Mammary epithelial cell (primary cell): ENCODE measurements at regions not wholly inside any gene's neighbourhood (a gene's known extent, or its start where the extent isn't known, plus 50 kb on each side); places are given as distances from the start of the nearest gene placed in this dataset.

Source experiments
- CTCF ChIP-seq, 2 donors: IDR thresholded peaks in 1 of 2; conservative IDR thresholded peaks in 1 of 2; 2 replicates each; pipeline ENCODE4 v1.5.1; 2011 to 2012; ENCODE audit warnings: inconsistent platforms in 2 of 2, low read length in 2 of 2, mild to moderate bottlenecking in 2 of 2, control low read depth in 1 of 2, low read depth in 1 of 2; ENCODE audit not compliant: insufficient read depth in 1 of 2; ENCODE audit errors: extremely low read depth in 1 of 2
- EZH2 ChIP-seq: IDR thresholded peaks from 2 replicates; pipeline ENCODE4 v1.6.1; 2012; ENCODE audit warnings: low read length, inconsistent platforms, borderline replicate concordance

- no peak for TF ChIP-seq CTCF (conservative IDR thresholded peaks at IDR 0.05 in 1 of 2, IDR thresholded peaks at IDR 0.05 in 1 of 2; ENCODE audit: extremely low read depth in 1 of 2, insufficient read depth in 1 of 2, low read depth in 1 of 2, low read length in 2 of 2)
- no peak for TF ChIP-seq EZH2
Observed at GRCh38 chr16:86739808-86740207, 161.5 kb downstream of the FOXL1 start.
